ENCODE measurements at regions not wholly inside any gene's neighbourhood (a gene's known extent, or its start where the extent isn't known, plus 50 kb on each side); places are given as distances from the start of the nearest gene placed in this dataset.

DNA sequence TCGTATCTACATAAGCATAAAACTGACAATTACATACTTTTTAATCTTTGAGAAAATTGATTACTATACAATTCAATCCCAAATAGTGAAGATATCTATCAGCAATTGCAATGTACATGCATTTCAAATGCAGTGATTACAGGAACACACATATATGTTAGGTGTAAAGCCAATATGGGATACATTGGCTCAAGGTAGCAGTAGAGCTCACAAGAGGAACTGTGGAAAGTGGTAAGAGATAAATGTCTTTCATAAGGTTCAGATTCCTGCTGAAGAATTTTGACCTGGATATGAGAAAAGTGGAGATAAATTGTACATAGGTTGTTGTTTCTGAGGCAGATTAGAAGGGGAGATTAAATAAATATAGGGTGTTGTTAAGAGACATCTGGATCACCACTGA, 1280.5 kb downstream of the OTOL1 start:
- Histone ChIP-seq H3K4me2 (ENCODE audit: insufficient read depth, low read length) (no peak overlapping the region), H4K20me1 (replicated peaks; ENCODE audit: control insufficient read depth, insufficient read depth, low read length) (no peaks in the 10 kb centered on the region), H3K27me3 (ENCODE audit: control insufficient read depth in 2 of 2, insufficient read depth in 2 of 2, low read length in 2 of 2) (no peaks in the 10 kb centered on the region), H3K4me1 (replicated peaks in 1 of 2; ENCODE audit: control insufficient read depth in 2 of 2, insufficient read depth in 2 of 2, low read length in 2 of 2) (no peaks in the 10 kb centered on the region), H3K4me3 (no peak overlapping the region), H2AFZ (ENCODE audit: low read depth, low read length) (no peak overlapping the region), H3K27ac (ENCODE audit: extremely low read depth, low read depth, low read length) (no peak overlapping the region), H3K9me1 (ENCODE audit: control insufficient read depth, insufficient read depth, low read length) (no peaks in the 10 kb centered on the region), H3K36me3 (ENCODE audit: control insufficient read depth, insufficient read depth, low read length) (no peaks in the 10 kb centered on the region), H3K9ac (ENCODE audit: insufficient read depth in 1 of 2, low read depth in 2 of 2, low read length in 2 of 2) (no peak overlapping the region), H3K9me3 (replicated peaks; ENCODE audit: control insufficient read depth, insufficient read depth, low read depth, low read length) (no peaks in the 10 kb centered on the region), H3K79me2 (ENCODE audit: control insufficient read depth, insufficient read depth, low read length) (no peaks in the 10 kb centered on the region)
- in situ Hi-C loops (cut with MboI): no loop called here
- intact Hi-C loops (cut with micrococcal nuclease): no loop called here
- TF ChIP-seq, protein P1, sequence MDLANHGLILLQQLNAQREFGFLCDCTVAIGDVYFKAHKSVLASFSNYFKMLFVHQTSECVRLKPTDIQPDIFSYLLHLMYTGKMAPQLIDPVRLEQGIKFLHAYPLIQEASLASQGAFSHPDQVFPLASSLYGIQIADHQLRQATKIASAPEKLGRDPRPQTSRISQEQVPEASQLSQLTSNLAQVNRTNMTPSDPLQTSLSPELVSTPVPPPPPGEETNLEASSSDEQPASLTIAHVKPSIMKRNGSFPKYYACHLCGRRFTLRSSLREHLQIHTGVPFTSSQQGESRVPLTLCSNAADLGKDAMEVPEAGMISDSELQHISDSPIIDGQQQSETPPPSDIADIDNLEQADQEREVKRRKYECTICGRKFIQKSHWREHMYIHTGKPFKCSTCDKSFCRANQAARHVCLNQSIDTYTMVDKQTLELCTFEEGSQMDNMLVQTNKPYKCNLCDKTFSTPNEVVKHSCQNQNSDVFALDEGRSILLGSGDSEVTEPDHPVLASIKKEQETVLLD (IDR thresholded peaks at IDR 0.05): no peak
- TF ChIP-seq NFATC3 (IDR thresholded peaks at IDR 0.05): no peak
- TF ChIP-seq NFRKB (IDR thresholded peaks at IDR 0.05; ENCODE audit: low read depth): no peak
- TF ChIP-seq ARID1B (IDR thresholded peaks at IDR 0.05): no peak
- TF ChIP-seq, protein P2, sequence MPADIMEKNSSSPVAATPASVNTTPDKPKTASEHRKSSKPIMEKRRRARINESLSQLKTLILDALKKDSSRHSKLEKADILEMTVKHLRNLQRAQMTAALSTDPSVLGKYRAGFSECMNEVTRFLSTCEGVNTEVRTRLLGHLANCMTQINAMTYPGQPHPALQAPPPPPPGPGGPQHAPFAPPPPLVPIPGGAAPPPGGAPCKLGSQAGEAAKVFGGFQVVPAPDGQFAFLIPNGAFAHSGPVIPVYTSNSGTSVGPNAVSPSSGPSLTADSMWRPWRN (IDR thresholded peaks at IDR 0.05; ENCODE audit: low read depth): no peak
- no peak for TF ChIP-seq EGR1 (conservative IDR thresholded peaks at IDR 0.05)
- no peak for TF ChIP-seq ZNF23 (CRISPR knock-in tag; IDR thresholded peaks at IDR 0.05)
- no peak for TF ChIP-seq SMAD1 (IDR thresholded peaks at IDR 0.05; ENCODE audit: low read depth, low read length, partially characterized antibody)
- no peak for TF ChIP-seq ZNF696 (CRISPR knock-in tag; conservative IDR thresholded peaks at IDR 0.05)
- ChIA-PET CTCF (ENCODE audit: low intra/inter-chr PET ratio) (no interaction called here), POLR2A (no interaction called here)
- 0% methylated on average over 1 of the region's 1 CpG for WGBS (ENCODE audit: insufficient coverage, low coverage, missing lambda C conversion rate)
- DNase-seq (ENCODE audit: extremely low read depth in 1 of 4, low spot score in 3 of 4) (no peak), FAIRE-seq (no peak), ATAC-seq (no peak)
- BruUV-seq (replicated peaks): no TSS peak
